ENCODE measurements at regions not wholly inside any gene's neighbourhood (a gene's known extent, or its start where the extent isn't known, plus 50 kb on each side); places are given as distances from the start of the nearest gene placed in this dataset.
A peak's percentile ranks its signal among the peaks of the same experiment; 100 is the strongest.

DNA sequence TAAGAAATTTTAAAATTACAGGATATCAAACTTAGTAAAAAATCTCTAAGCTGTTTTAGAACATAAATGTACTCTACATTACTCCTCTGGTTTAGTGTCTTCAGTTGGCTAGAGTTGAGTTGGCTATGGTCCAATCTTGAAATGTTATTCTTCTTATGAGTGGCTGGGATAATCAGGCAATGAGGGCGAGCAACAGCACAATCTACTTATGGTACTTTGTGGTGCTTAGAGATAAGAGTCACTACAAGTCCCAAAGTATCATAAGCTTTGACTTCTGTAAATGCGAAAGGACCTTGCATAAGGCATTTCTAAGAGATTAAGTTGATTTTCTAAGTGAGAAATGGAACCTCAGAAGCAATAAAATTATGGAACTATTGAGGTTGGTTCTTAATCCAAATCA is 361.7 kb downstream of the GPD2 start:
- 76 to 86% methylated on average over 2 of the region's 2 CpGs for WGBS, 2 donors
- H3K36me3 ChIP-seq (ENCODE audit: low read depth, missing control alignments): no peaks in the 10 kb centered on the region
- intact Hi-C loops (cut with DNase I; ENCODE audit: low total_unique reads): no loop called here
- TF ChIP-seq, protein P1, sequence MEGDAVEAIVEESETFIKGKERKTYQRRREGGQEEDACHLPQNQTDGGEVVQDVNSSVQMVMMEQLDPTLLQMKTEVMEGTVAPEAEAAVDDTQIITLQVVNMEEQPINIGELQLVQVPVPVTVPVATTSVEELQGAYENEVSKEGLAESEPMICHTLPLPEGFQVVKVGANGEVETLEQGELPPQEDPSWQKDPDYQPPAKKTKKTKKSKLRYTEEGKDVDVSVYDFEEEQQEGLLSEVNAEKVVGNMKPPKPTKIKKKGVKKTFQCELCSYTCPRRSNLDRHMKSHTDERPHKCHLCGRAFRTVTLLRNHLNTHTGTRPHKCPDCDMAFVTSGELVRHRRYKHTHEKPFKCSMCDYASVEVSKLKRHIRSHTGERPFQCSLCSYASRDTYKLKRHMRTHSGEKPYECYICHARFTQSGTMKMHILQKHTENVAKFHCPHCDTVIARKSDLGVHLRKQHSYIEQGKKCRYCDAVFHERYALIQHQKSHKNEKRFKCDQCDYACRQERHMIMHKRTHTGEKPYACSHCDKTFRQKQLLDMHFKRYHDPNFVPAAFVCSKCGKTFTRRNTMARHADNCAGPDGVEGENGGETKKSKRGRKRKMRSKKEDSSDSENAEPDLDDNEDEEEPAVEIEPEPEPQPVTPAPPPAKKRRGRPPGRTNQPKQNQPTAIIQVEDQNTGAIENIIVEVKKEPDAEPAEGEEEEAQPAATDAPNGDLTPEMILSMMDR (IDR thresholded peaks at IDR 0.05): no peak
- TF ChIP-seq POLR2A (IDR thresholded peaks at IDR 0.05): no peak
- H3K27me3 ChIP-seq: no peaks in the 10 kb centered on the region
- H3K4me1 ChIP-seq: no peaks in the 10 kb centered on the region
- no peaks in the 10 kb centered on the region for H3K9me3 ChIP-seq
- no peak overlapping the region for H3K4me3 ChIP-seq
- no peak for DNase-seq
- H3K27ac ChIP-seq: no peak overlapping the region

DNA sequence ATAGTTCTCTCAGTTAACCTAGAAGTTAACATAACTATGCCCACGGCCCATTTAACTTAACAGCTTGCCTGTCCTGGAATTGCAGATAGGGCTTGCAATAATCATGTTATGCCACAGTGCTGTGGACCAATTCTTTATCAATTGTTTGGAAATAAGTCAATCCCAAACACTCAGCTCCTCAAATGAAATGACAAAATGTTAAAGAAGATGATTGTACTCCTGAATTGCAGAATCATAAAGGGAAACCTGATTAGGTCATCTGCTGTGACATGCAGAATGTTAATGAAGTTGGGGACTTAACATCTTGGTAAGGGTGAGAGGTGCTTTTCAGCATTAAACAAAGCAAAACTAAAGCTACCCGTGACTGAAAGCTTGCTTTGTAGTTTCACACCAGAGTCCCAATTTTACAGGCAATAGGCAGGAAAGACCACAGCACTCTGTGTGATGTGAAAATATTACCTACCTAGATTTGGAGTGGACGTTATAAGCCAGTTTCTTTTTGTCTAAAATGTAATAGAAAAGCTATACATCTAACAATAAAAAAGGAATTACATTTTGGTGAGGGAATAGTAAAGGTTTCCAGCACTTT is 364.0 kb downstream of the GPD2 start:
- TF ChIP-seq, protein P1 (IDR thresholded peaks at IDR 0.05): no peak
- no peak overlapping the region for H3K4me3 ChIP-seq

DNA sequence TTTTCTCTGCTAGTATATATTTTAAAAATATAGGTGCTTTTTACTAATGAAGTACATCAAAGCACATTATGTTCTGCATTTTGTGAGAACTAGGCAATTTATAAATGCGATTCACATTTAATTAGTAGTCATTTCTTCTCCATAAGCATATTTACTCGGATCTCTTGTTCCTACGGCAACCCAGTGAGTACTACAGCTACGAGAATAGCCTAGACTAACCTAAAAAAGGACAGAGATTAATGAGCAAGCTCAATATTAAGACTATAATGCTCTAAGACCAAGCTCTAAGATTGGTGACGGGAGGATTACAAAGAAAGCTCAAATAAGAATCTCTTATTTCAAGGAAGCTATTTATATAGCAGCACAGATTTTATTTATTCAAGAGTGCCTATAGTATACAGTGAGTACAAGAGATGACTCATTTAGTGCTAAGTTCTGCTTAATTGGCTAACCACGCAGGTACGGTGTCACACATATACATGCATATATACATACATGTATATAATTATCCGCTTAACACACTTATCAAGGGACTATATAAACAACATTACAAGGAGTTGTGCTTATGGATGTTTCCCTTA is 364.7 kb downstream of the GPD2 start:
- Histone ChIP-seq H3K27ac (no peak overlapping the region), H3K36me3 (ENCODE audit: low read depth, missing control alignments) (no peaks in the 10 kb centered on the region), H3K9me3 (no peaks in the 10 kb centered on the region), H3K4me1 (no peaks in the 10 kb centered on the region), H3K4me3 (no peak overlapping the region), H3K27me3 (no peaks in the 10 kb centered on the region)
- WGBS, 2 donors: 83 to 84% methylated on average over 8 of the region's 8 CpGs
- TF ChIP-seq, protein P1 (IDR thresholded peaks at IDR 0.05): no peak
- TF ChIP-seq POLR2A (IDR thresholded peaks at IDR 0.05): no peak
- DNase-seq: no peak
- intact Hi-C loops (cut with DNase I; ENCODE audit: low total_unique reads): no loop called here

More for the DNA sequence above, 364.0 kb downstream of the GPD2 start:
- intact Hi-C loops (cut with DNase I; ENCODE audit: low total_unique reads): no loop called here
- Histone ChIP-seq H3K36me3 (ENCODE audit: low read depth, missing control alignments) (no peaks in the 10 kb centered on the region), H3K27me3 (no peaks in the 10 kb centered on the region), H3K4me1 (no peaks in the 10 kb centered on the region), H3K27ac (no peak overlapping the region), H3K9me3 (no peaks in the 10 kb centered on the region)
- DNase-seq: no peak
- WGBS, 2 donors: 72 to 79% methylated on average over 3 of the region's 3 CpGs

DNA sequence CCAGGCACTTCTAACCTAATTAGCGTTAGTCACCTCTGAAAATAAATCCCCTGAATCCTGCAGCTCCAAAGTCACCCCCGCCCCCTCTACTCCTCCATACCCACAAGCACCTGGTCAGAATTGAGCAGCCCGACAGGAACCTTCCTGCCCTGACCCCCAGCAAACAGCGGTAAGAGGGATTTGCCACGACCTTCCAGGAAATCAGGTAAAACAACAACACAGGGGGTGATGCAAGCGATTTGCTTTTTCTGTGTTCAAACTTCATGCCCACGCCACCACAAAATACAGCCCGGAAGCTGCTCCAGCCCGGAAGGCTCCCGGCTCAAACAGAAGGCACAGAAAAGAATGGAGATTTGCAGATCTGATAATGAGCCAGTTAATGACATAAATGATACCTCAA is 367.1 kb downstream of the GPD2 start:
- Histone ChIP-seq H3K27ac (no peak overlapping the region), H3K4me3 (peak overlapping the region in 1 of 2 donors; percentile 17), H3K27me3 (no peaks in the 10 kb centered on the region), H3K9me3 (no peaks in the 10 kb centered on the region), H3K36me3 (ENCODE audit: low read depth, missing control alignments) (no peaks in the 10 kb centered on the region), H3K4me1 (no peaks in the 10 kb centered on the region)
- no peak for DNase-seq
- TF ChIP-seq, protein P1 (IDR thresholded peaks at IDR 0.05): no peak
- TF ChIP-seq POLR2A (IDR thresholded peaks at IDR 0.05): no peak
- intact Hi-C loops (cut with DNase I; ENCODE audit: low total_unique reads): no loop called here
- WGBS, 2 donors: 26 to 28% methylated on average over 10 of the region's 10 CpGs

DNA sequence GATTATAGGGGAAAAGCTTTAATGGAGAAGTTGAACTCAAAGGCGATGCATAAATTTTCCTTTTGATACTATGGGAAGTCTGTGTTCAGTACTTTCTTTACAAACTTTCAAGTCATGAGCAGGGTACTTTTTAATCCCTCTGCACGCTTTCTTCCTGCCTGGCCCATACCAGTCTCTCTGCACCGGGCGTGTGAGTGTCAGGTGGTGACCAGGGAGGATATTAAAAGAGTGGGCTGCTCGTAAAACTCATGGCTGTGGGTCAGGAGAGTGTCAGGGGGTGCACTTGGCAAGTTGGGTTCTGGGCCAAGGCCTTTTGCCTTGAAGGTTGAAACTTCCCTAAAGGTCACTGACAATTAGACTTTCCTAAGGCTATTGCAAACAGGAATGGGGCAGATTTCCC is 367.8 kb downstream of the GPD2 start:
- no peak for TF ChIP-seq POLR2A (IDR thresholded peaks at IDR 0.05)
- TF ChIP-seq, protein P1 (IDR thresholded peaks at IDR 0.05): no peak
- Histone ChIP-seq H3K4me1 (no peaks in the 10 kb centered on the region), H3K36me3 (ENCODE audit: low read depth, missing control alignments) (no peaks in the 10 kb centered on the region), H3K27ac (no peak overlapping the region), H3K4me3 (peak overlapping the region in 1 of 2 donors; percentile 17), H3K9me3 (no peaks in the 10 kb centered on the region), H3K27me3 (no peaks in the 10 kb centered on the region)
- no peak for DNase-seq
- intact Hi-C loops (cut with DNase I; ENCODE audit: low total_unique reads): no loop called here
- 62 to 67% methylated on average over 5 of the region's 5 CpGs for WGBS, 2 donors

All from testis (tissue), 2 donors.